Neural progenitor cell (in vitro differentiated cells): ENCODE measurements at regions not wholly inside any gene's neighbourhood (a gene's known extent, or its start where the extent isn't known, plus 50 kb on each side); places are given as distances from the start of the nearest gene placed in this dataset.

Experiments used
- DNase-seq: peaks from one replicate; pipeline ENCODE4 v3.0.0-alpha.2; 2016; ENCODE audit warnings: low spot score
- H2AFZ ChIP-seq: fragments of 200-600 bp; sonication (generic); replicated peaks from 2 replicates; pipeline ENCODE4 v1.6.1; 2016; ENCODE audit warnings: antibody characterized with exemption
- H3F3A ChIP-seq: fragments of 200-600 bp; sonication (generic); 2 replicates; pipeline ENCODE4 v1.6.1; 2016; ENCODE audit warnings: antibody characterized with exemption, low read depth
- H3K27ac ChIP-seq: fragments of 200-600 bp; sonication (generic); 2 replicates; pipeline ENCODE4 v1.5.1; 2016; ENCODE audit warnings: mild to moderate bottlenecking
- H3K27me3 ChIP-seq: fragments of 200-600 bp; sonication (generic); 2 replicates; pipeline ENCODE4 v1.6.1; 2016; ENCODE audit warnings: mild to moderate bottlenecking, moderate library complexity
- H3K36me3 ChIP-seq: fragments of 200-600 bp; sonication (generic); 2 replicates; pipeline ENCODE4 v1.5.1; 2016
- H3K4me1 ChIP-seq: fragments of 200-600 bp; sonication (generic); 2 replicates; pipeline ENCODE4 v1.6.1; 2016; ENCODE audit warnings: mixed run types
- H3K4me2 ChIP-seq: fragments of 200-600 bp; sonication (generic); 2 replicates; pipeline ENCODE4 v1.6.1; 2016
- H3K4me3 ChIP-seq: fragments of 200-600 bp; sonication (generic); 2 replicates; pipeline ENCODE4 v1.5.1; 2016
- H3K79me2 ChIP-seq: fragments of 200-600 bp; sonication (generic); 2 replicates; pipeline ENCODE4 v1.6.1; 2016; ENCODE audit warnings: low read depth
- H3K9ac ChIP-seq: fragments of 200-600 bp; sonication (generic); 2 replicates; pipeline ENCODE4 v1.6.1; 2016
- H3K9me3 ChIP-seq: fragments of 200-600 bp; sonication (generic); 2 replicates; pipeline ENCODE4 v1.5.1; 2016; ENCODE audit warnings: low read depth
- H4K20me1 ChIP-seq: fragments of 200-600 bp; sonication (generic); 2 replicates; pipeline ENCODE4 v1.6.1; 2016; ENCODE audit warnings: low read depth
- H3K27ac Mint-ChIP-seq: 3 replicates; pipeline ENCODE4 v1.8.0; 2021; ENCODE audit warnings: mixed read lengths
- H3K27me3 Mint-ChIP-seq: 2 replicates; pipeline ENCODE4 v1.8.0; 2022; ENCODE audit warnings: low read depth, mild to moderate bottlenecking, inconsistent platforms, moderate library complexity, mixed read lengths; ENCODE audit not compliant: insufficient read depth
- H3K36me3 Mint-ChIP-seq: 3 replicates; pipeline ENCODE4 v1.8.0; 2021; ENCODE audit warnings: mixed read lengths
- H3K4me1 Mint-ChIP-seq: 3 replicates; pipeline ENCODE4 v1.8.0; 2021; ENCODE audit warnings: mixed read lengths
- H3K4me3 Mint-ChIP-seq: 3 replicates; pipeline ENCODE4 v1.8.0; 2021; ENCODE audit warnings: mild to moderate bottlenecking, moderate library complexity, mixed read lengths
- H3K9me3 Mint-ChIP-seq: 3 replicates; pipeline ENCODE4 v1.8.0; 2020; ENCODE audit warnings: mixed read lengths
- CTCF ChIP-seq: fragments of 200-600 bp; sonication (generic); IDR thresholded peaks from 2 replicates; pipeline ENCODE4 v1.5.1; 2017; ENCODE audit warnings: antibody characterized with exemption, mild to moderate bottlenecking
- EZH2 ChIP-seq: fragments of 200-600 bp; sonication (generic); IDR thresholded peaks from 2 replicates; pipeline ENCODE4 v1.6.1; 2017; ENCODE audit warnings: antibody characterized with exemption, mild to moderate bottlenecking, moderate library complexity
- EZH2phosphoT487 ChIP-seq: fragments of 200-600 bp; sonication (generic); IDR thresholded peaks from 2 replicates; pipeline ENCODE4 v1.6.1; 2017; ENCODE audit warnings: antibody characterized with exemption

GRCh38 chr2:176533505-176534193, 264.4 kb downstream of the MTX2 start:
- no peak overlapping the region for H3K4me3 Mint-ChIP-seq
- no peak overlapping the region for H3K4me3 ChIP-seq
- H3K36me3 ChIP-seq: no peaks in the 10 kb centered on the region
- DNase-seq: no peak
- H3F3A ChIP-seq: no peaks in the 10 kb centered on the region
- H2AFZ ChIP-seq: no peak overlapping the region
- peaks cover 6% of the 10 kb centered on the region for H3K27me3 Mint-ChIP-seq
- H3K9ac ChIP-seq: no peak overlapping the region
- H3K4me1 ChIP-seq: no peaks in the 10 kb centered on the region
- no peak overlapping the region for H3K4me2 ChIP-seq
- H3K9me3 Mint-ChIP-seq: no peaks in the 10 kb centered on the region
- H3K9me3 ChIP-seq: no peaks in the 10 kb centered on the region
- TF ChIP-seq CTCF (no peak), EZH2phosphoT487 (no peak), EZH2 (no peak)
- no peaks in the 10 kb centered on the region for H3K4me1 Mint-ChIP-seq
- H3K79me2 ChIP-seq: no peaks in the 10 kb centered on the region
- H3K27me3 ChIP-seq: peaks cover 16% of the 10 kb centered on the region
- H3K27ac Mint-ChIP-seq: no peak overlapping the region
- H3K36me3 Mint-ChIP-seq: no peaks in the 10 kb centered on the region
- H3K27ac ChIP-seq: no peak overlapping the region
- H4K20me1 ChIP-seq: no peaks in the 10 kb centered on the region

- Mint-ChIP-seq H3K4me1 (no peaks in the 10 kb centered on the region), H3K9me3 (no peaks in the 10 kb centered on the region)
Observed at GRCh38 chr2:176534798-176535466, 265.7 kb downstream of the MTX2 start.

GRCh38 chr2:176535467-176536113, 266.3 kb downstream of the MTX2 start:
- Mint-ChIP-seq H3K27ac (no peak overlapping the region), H3K36me3 (no peaks in the 10 kb centered on the region), H3K9me3 (no peaks in the 10 kb centered on the region), H3K4me3 (no peak overlapping the region), H3K27me3 (peaks cover 4% of the 10 kb centered on the region), H3K4me1 (no peaks in the 10 kb centered on the region)
- Histone ChIP-seq H3K9ac (no peak overlapping the region), H4K20me1 (no peaks in the 10 kb centered on the region), H3K4me2 (no peak overlapping the region), H3K9me3 (no peaks in the 10 kb centered on the region), H3F3A (no peaks in the 10 kb centered on the region), H3K4me3 (no peak overlapping the region), H3K79me2 (no peaks in the 10 kb centered on the region), H3K27ac (no peak overlapping the region), H3K36me3 (no peaks in the 10 kb centered on the region), H3K27me3 (peaks cover 4% of the 10 kb centered on the region), H2AFZ (no peak overlapping the region), H3K4me1 (no peaks in the 10 kb centered on the region)
- DNase-seq: no peak
- no peak for TF ChIP-seq CTCF
- no peak for TF ChIP-seq EZH2phosphoT487
- TF ChIP-seq EZH2: no peak

More at GRCh38 chr2:176534798-176535466, 265.7 kb downstream of the MTX2 start:
- TF ChIP-seq EZH2phosphoT487 (no peak), EZH2 (no peak), CTCF (no peak)
- H3K4me3 Mint-ChIP-seq: no peak overlapping the region
- Histone ChIP-seq H3K79me2 (no peaks in the 10 kb centered on the region), H2AFZ (no peak overlapping the region), H3K4me3 (no peak overlapping the region), H3K27ac (no peak overlapping the region), H3K4me2 (no peak overlapping the region), H3K27me3 (peaks cover 5% of the 10 kb centered on the region), H3K9me3 (no peaks in the 10 kb centered on the region), H3K9ac (no peak overlapping the region), H4K20me1 (no peaks in the 10 kb centered on the region), H3K4me1 (no peaks in the 10 kb centered on the region), H3F3A (no peaks in the 10 kb centered on the region), H3K36me3 (no peaks in the 10 kb centered on the region)
- no peaks in the 10 kb centered on the region for H3K36me3 Mint-ChIP-seq
- no peak overlapping the region for H3K27ac Mint-ChIP-seq
- H3K27me3 Mint-ChIP-seq: peaks cover 5% of the 10 kb centered on the region
- DNase-seq: no peak
